SK-N-DZ (cell line): ENCODE measurements at regions not wholly inside any gene's neighbourhood (a gene's known extent, or its start where the extent isn't known, plus 50 kb on each side); places are given as distances from the start of the nearest gene placed in this dataset.
A peak's percentile ranks its signal among the peaks of the same experiment; 100 is the strongest.

ENCODE experiments used
- DNase-seq: peaks from one replicate; pipeline ENCODE4 v3.0.0-alpha.2; 2015; ENCODE audit warnings: low spot score

DNA sequence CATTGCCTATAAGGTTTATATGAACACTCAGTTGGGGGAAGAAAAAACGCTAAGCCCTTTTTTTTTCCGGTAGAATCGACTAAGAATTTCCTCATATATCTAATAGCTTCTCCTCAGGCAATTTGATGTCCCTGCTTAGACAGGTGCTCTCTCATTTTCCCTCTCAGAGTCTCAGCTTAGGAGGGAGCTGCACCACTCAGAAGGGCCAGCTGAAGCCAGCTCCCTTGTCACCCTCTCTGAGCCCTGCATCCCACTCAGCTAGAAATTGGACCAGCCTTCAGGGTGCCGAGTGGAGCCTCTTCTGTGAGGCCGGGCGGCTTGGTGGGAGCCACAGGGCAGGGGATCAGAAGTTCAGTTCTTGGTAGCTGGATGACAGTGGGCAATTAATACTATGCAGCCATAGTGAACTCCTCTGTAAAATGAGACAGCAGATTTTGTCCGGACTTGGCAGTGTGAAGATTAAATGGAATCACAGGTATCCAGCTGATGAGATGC, 368.5 kb downstream of the MAFB start:
- no peak for DNase-seq

DNA sequence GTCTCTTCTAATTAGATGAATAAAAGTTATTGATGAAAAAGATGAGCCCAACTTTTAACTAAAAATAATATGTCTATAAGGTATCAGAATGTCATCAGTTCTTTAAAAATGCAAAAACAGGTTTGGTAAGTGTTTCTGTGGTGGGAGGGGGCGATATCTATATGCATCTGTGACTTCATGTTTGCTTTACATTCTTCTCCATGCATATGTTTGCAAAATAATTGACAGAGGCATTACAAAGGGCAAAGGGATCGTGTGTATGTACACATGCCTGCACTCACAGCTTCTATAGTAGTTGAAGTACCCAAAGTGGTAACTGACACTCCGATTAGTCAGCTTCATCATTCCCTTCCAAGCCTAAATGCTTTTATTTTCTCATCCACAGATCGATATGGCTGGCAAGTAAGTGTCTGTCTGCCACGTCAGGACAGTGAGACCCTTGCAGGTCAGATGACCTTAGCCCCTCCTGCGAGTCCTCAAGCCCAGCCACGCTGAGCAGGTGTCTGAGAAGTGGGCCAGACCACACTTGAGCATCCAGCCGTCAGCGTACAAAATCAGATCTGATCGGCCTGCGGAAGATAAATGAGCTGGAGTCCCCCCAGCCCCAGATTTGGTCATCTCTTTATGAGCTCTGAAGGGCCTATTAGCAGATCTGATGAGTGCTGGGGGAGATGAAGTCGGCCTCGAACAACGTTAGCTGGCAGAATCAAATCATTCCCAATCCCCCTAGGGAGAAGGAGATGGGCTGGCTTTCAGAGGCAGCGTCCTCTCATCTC, 369.1 kb downstream of the MAFB start:
- DNase-seq = peak; percentile 98

DNA sequence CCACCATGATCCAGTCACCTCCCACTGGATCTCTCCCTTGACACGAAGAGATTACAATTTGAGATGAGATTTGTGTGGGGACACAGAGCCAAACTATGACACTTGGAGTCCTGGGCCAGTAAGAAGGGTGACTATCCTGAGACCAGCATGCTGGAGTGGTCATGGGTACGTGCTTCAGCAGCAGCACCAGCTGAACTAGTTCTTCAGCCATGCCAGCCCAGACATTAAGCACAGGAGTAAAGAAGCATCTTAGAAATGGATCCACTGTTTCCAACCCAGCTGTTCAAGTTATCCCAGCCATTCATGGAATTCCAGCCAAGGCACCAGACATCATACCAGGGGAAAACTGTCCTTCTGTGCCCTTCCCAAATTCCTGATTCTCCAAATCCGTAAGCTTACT, 370.0 kb downstream of the MAFB start:
- no peak for DNase-seq

- no peak for DNase-seq
Measured at GRCh38 chr20:40317156-40317790, 371.8 kb downstream of the MAFB start.

DNA sequence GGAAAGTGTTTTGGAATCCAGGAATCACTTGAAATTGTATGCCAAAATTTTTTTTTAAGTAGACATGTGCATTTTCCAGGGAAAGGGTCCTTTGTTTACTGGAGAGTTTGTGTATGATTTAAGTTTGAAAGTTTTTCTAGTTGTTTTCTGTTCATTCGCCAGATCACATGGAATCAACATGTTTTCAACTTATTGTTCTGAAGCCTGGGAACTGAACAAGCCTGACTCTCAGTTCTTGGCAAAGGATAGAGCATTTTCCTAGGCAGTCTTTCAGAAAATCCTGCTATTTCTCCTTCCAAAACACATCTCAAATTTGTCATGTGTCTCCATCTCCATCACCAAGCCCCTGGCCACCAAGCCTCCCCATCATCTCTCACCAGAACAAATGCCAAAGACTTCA, 374.8 kb downstream of the MAFB start:
- no peak for DNase-seq

GRCh38 chr20:40313730-40314129, 375.3 kb downstream of the MAFB start:
- DNase-seq = no peak

- DNase-seq = no peak
Measured at GRCh38 chr20:40309731-40310130, 379.3 kb downstream of the MAFB start.

DNA sequence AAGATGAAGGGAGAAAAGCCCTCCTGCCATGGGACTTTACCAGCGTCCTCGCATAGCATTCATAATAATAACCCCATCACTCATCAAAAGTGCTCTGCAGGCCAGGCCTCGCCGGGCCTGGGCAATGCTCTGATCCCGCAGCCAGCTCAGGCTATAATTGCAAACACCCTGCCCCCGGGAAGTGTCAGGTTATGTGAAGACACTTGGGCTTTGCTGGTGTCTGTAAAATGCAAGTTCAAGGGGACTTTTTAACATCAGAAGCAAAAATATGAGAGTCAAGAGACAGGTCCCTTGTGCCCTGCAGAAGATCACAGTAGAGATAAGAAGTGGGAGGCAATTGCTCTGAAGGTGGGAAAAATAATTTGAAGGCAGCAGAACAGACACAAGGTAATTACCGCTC, 381.0 kb downstream of the MAFB start:
- DNase-seq = peak; percentile 70

DNA sequence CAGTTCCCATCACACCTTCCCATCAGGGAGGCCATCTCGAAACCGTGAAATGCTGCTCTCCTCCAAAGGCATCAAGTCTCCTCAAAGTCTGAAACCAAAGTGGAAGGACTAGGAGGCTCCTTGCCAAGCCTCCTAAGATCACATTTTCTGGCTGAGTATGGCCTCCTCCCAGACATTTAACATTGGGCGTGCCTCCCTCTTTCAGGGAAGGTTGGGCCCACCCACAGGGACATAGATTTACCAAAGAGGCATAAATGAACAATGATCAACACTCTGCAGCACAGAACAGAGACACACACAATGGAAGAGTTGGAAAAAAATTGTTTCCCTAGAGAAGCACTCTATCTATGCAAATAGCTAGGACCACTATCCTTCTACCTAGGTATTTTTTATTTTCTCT, 381.8 kb downstream of the MAFB start:
- DNase-seq = no peak

- DNase-seq = no peak
Measured at GRCh38 chr20:40305303-40305702, 383.7 kb downstream of the MAFB start.

DNA sequence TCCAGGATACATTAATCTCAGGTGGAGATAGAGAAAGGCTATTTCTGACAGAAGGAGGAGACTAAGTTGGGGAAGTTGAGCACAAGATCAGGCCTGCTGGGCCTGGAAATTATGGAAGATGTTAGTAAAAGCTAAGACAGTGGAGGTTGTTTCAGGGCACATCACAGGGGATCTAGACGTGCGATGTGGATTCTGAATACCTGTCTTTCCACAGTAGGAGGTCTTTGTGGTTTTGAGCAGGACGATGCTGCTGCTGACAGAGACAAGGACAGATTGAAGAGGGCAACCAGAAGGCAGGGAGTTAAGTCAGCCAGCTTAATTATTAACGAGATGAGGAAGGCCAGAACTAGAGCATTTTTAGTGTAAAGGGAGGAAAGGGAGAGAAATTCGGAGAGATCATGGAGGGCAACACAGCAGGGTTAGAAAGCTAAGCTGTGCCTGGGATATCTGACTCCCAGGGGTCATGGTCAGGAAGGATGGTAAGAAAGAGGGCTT, 384.9 kb downstream of the MAFB start:
- no peak for DNase-seq

DNA sequence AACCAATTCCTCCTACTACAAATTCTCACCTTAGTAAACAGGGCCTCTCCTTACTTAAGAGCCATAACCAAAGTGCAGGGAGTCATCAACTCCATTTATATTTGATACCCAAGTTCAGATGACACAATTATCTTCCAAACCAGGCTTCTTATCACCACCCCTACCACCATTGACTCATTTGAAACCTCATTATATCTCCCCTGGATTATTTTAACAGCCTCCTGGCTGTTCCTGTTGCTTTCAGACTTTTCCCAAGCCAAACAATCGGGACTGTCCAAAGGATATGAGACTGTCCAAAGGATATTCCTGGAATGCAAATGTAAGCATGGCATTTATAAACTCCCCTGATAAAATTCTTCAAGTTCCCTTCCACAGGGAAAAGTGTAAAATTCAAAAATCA, 394.3 kb downstream of the MAFB start:
- DNase-seq = no peak

DNA sequence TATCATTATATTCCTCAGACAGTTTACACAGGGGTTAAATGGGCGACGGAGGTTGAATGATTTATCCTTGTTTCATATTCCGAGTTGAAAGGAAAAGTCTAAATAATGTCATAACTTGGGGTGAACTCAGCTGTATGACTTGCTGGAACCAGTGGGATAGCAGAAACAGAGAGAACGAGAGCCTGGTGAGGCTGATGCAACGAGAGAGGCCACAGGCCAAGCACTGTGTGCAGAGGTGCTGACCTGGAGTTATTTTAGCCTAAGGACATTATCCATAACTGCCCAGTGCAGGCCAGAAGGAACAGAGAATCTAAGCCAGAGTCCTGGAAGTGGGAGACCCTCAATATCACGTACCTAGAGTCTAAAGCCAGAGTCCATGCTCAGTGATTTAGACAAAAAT, 394.9 kb downstream of the MAFB start:
- no peak for DNase-seq

GRCh38 chr20:40293740-40294139, 395.3 kb downstream of the MAFB start:
- DNase-seq = no peak

GRCh38 chr20:40291493-40292135, 397.4 kb downstream of the MAFB start:
- no peak for DNase-seq

DNA sequence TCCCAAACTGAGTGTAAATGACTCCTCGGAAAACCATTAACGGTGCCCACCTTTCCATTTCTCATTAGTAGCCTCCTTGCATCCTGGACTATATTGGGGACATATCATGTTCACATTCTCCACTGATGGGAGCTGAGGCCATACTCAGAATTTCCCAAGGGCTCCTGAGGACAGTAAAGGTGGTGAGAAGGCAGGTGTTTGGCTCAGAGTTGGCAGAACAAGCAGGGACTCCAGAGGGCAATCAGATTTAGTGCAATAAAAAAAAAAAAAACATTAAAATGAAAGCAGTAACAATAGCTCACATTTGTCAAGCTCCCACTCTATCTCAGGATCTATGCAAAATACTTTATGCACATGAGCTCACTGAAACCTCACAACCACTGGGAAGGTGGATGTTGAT, 401.4 kb downstream of the MAFB start:
- no peak for DNase-seq

- no peak for DNase-seq
Measured at GRCh38 chr20:40286975-40287531, 402.0 kb downstream of the MAFB start.

- DNase-seq = no peak
Measured at GRCh38 chr20:40284611-40285010, 404.4 kb downstream of the MAFB start.

- no peak for DNase-seq
Measured at GRCh38 chr20:40283689-40284088, 405.3 kb downstream of the MAFB start.

- no peak for DNase-seq
Measured at GRCh38 chr20:40282941-40283340, 406.1 kb downstream of the MAFB start.

- DNase-seq = no peak
Measured at GRCh38 chr20:40282541-40282940, 406.5 kb downstream of the MAFB start.

GRCh38 chr20:40280616-40281015, 408.4 kb downstream of the MAFB start:
- DNase-seq = no peak
